GM12875 (cell line): ENCODE measurements at regions not wholly inside any gene's neighbourhood (a gene's known extent, or its start where the extent isn't known, plus 50 kb on each side); places are given as distances from the start of the nearest gene placed in this dataset.

Experiments used
- H3K4me3 ChIP-seq: one replicate; pipeline ENCODE4 v1.5.1; 2011; ENCODE audit warnings: low read depth, low read length, control low read depth
- TF ChIP-seq, protein P1 (sequence below): IDR thresholded peaks from 2 replicates; pipeline ENCODE4 v1.5.1; 2011; ENCODE audit warnings: low read depth, mild to moderate bottlenecking, control low read depth, inconsistent platforms, low read length, moderate library complexity, borderline replicate concordance; ENCODE audit not compliant: insufficient read depth

- TF ChIP-seq, protein P1, sequence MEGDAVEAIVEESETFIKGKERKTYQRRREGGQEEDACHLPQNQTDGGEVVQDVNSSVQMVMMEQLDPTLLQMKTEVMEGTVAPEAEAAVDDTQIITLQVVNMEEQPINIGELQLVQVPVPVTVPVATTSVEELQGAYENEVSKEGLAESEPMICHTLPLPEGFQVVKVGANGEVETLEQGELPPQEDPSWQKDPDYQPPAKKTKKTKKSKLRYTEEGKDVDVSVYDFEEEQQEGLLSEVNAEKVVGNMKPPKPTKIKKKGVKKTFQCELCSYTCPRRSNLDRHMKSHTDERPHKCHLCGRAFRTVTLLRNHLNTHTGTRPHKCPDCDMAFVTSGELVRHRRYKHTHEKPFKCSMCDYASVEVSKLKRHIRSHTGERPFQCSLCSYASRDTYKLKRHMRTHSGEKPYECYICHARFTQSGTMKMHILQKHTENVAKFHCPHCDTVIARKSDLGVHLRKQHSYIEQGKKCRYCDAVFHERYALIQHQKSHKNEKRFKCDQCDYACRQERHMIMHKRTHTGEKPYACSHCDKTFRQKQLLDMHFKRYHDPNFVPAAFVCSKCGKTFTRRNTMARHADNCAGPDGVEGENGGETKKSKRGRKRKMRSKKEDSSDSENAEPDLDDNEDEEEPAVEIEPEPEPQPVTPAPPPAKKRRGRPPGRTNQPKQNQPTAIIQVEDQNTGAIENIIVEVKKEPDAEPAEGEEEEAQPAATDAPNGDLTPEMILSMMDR: no peak
- no peak overlapping the region for H3K4me3 ChIP-seq
Observed at GRCh38 chr18:60445341-60445740, 72.8 kb upstream of the MC4R start.

DNA sequence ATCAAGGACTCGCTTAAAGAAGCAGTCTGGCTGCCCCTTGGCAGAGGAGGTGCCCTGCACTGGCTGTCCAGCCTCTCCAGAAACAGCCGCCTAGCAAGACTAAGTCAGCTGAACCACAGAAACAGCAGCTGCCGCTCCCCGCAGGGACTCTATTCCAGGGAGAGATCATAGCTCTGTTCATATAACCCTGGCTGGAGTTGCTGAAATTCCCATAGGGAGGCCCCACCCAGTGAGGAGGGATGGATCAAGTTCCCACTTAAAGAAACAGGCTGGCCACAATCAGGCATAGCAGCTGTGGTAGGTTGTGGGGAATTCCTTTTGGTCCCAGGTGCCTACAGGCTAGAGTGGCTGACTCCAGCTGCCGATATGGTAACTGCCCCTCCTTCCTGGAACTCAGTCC lies 74.2 kb upstream of the MC4R start:
- H3K4me3 ChIP-seq: no peak overlapping the region
- TF ChIP-seq, protein P1: no peak

DNA sequence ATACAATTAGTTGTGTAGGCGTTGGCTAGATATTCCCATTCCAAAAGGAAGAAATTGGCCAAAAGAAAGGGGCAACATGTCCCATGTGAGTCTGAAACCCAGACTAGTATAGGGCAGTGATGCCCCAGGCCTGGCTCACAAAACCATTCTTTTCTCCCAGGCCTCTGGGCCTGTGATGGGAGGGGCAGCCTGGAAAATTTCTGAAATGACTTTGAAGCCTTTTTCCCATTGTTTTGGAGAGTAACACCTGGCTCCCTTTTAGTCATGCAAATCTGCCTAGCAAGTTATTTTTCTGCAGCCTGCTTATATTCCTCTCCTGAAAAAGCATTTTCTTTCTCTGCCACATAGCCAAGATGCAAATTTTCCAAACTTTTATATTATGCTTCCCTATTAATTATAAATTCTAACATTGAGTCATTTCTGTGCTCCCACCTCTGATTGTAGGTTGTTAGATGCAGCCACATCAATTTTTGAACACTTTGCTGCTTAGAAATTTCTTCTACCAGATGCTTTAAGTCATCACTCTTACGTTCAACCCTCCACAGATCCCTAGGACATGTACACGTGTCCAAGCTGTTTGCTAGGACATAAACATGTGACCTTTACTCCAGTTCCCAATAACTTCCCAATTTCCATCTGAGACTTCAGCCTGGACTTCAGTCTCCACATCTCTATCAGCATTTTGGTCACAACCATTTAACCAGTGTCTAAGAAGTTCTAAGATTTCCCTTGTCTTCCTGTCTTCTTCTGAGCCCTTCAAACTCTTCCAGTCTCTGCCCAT lies 76.1 kb upstream of the MC4R start:
- no peak overlapping the region for H3K4me3 ChIP-seq
- TF ChIP-seq, protein P1: no peak

DNA sequence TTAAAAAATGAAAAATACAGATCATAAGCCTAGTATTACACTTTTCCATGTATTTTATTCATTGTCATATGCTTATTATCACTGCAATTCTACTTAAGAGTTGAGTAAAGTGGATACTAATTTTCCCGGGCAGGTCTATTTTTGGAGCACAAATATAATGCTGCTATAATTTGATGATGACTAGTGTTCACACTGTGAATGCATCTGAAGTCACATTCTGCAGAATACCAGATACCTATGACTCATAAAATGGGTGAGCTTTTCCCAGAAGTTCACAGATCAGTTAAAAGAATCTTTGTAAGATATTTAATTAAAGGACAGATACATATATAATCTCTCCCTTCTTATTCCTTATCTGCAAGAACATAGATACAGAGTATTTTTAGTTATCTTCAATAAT lies 79.8 kb upstream of the MC4R start:
- TF ChIP-seq, protein P1: no peak

GRCh38 chr18:60466677-60467076 lies 94.1 kb upstream of the MC4R start:
- TF ChIP-seq, protein P1: no peak

More for the DNA sequence above, 79.8 kb upstream of the MC4R start:
- H3K4me3 ChIP-seq: no peak overlapping the region

DNA sequence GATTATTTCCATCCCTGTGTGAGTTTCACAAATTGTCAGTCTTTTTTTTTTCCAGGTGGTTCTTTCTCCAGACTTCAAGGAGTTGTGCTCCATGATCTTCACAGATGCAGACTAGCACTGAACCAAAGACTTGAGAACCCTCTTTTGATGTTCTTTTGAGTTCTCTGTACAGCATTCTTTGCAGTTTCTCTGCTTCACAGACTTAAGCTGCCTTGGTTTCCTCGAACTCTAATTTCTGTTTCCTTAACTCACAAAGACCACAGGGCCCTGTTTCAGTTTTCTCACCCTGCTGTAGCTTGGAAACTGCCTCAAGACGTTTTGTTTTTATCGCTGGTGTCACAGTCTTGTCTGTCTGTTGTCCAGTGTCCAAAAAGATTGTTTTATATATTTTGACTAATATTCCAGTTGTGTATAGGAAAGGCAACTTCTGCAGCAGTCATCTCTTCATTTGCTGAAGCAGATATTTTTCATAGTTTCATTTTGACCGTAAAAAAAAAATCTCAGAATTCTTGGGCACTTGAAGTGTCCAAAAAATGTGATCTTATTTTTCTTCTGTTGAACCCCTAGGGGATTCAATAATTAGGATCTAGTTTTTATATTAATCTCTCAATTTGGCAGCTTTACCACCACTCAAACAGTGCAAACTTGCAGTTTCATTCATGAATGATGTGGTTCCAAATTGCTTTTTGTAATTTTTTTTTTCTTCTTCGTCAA lies 97.0 kb upstream of the MC4R start:
- no peak overlapping the region for H3K4me3 ChIP-seq
- TF ChIP-seq, protein P1: no peak

More at GRCh38 chr18:60466677-60467076, 94.1 kb upstream of the MC4R start:
- H3K4me3 ChIP-seq: no peak overlapping the region
